Activated CD8-positive, alpha-beta T cell treated with anti-CD3 and anti-CD28 coated beads for 36 hours (primary cell): ENCODE measurements at regions not wholly inside any gene's neighbourhood (a gene's known extent, or its start where the extent isn't known, plus 50 kb on each side); places are given as distances from the start of the nearest gene placed in this dataset.

Experiments used
- ATAC-seq: fragments of 200-7000 bp; cut with Tn5 transposase; one replicate; pipeline ENCODE4 v1.10.0; 2021; ENCODE audit warnings: mild to moderate bottlenecking, moderate library complexity
- CTCF ChIA-PET: fragments of 350-600 bp; sonication (Branson Sonifier 250); formaldehyde crosslinking; loops from one replicate; lab custom pipeline; 2021; ENCODE audit warnings: antibody characterized with exemption; lab: Charles Lee
- POLR2A ChIA-PET: fragments of 350-600 bp; sonication (Branson Sonifier 250); formaldehyde crosslinking; loops from one replicate; lab custom pipeline; 2021; ENCODE audit warnings: antibody characterized with exemption; lab: Charles Lee
- DNase-seq: peaks from one replicate; pipeline ENCODE4 v3.0.0-alpha.2; 2020
- H3K27ac Mint-ChIP-seq: one replicate; pipeline ENCODE4 v1.8.0; 2021; ENCODE audit warnings: mild to moderate bottlenecking, mixed read lengths
- H3K27me3 Mint-ChIP-seq: one replicate; pipeline ENCODE4 v1.8.0; 2021; ENCODE audit warnings: mixed read lengths
- H3K36me3 Mint-ChIP-seq: one replicate; pipeline ENCODE4 v1.8.0; 2021; ENCODE audit warnings: low read depth, mixed read lengths
- H3K4me1 Mint-ChIP-seq: one replicate; pipeline ENCODE4 v1.8.0; 2021; ENCODE audit warnings: low read depth, mixed read lengths
- H3K4me3 Mint-ChIP-seq: one replicate; pipeline ENCODE4 v1.8.0; 2021; ENCODE audit warnings: mild to moderate bottlenecking, moderate library complexity, mixed read lengths
- H3K9me3 Mint-ChIP-seq: one replicate; pipeline ENCODE4 v1.8.0; 2021; ENCODE audit warnings: mixed read lengths
- CTCF ChIP-seq: fragments of 200-600 bp; IDR thresholded peaks from one replicate; pipeline ENCODE4 v1.8.0; 2022; ENCODE audit warnings: antibody characterized with exemption, mild to moderate bottlenecking
- intact Hi-C: fragments of 100-400 bp; cut with micrococcal nuclease; formaldehyde crosslinking; loops from one replicate; pipeline ENCODE4 v1.10.0; 2022

- CTCF ChIA-PET: interaction anchor here (1.0 to 1.6 kb wide), 2 partner anchors 57 to 67 kb away, joined by 3 to 4 read pairs; no protein-coding TSS in a partner anchor
- H3K36me3 Mint-ChIP-seq: no peaks in the 10 kb centered on the region
- H3K4me1 Mint-ChIP-seq: peaks cover 2% of the 10 kb centered on the region
- intact Hi-C loops: no loop called here
- POLR2A ChIA-PET: no interaction called here
- DNase-seq: no peak
- no peak for ATAC-seq
- H3K4me3 Mint-ChIP-seq: no peak overlapping the region
- no peaks in the 10 kb centered on the region for H3K9me3 Mint-ChIP-seq
- TF ChIP-seq CTCF: no peak
- H3K27ac Mint-ChIP-seq: no peak overlapping the region
- peaks cover 1% of the 10 kb centered on the region for H3K27me3 Mint-ChIP-seq
Measured at GRCh38 chr17:56658648-56659047, 65.1 kb downstream of the NOG start.

- DNase-seq: no peak
- Mint-ChIP-seq H3K4me1 (no peaks in the 10 kb centered on the region), H3K36me3 (no peaks in the 10 kb centered on the region), H3K27ac (no peak overlapping the region), H3K27me3 (peaks cover 4% of the 10 kb centered on the region), H3K4me3 (no peak overlapping the region), H3K9me3 (no peaks in the 10 kb centered on the region)
- TF ChIP-seq CTCF: no peak
- ChIA-PET CTCF (interaction anchor here (1.2 kb wide), 1 partner anchor 56 kb away, joined by 3 read pairs; no protein-coding TSS in a partner anchor), POLR2A (no interaction called here)
- intact Hi-C loops: no loop called here
- ATAC-seq: no peak
Measured at GRCh38 chr17:56659622-56660021, 66.1 kb downstream of the NOG start.

- H3K4me1 Mint-ChIP-seq: no peaks in the 10 kb centered on the region
- no peak for ATAC-seq
- no peaks in the 10 kb centered on the region for H3K9me3 Mint-ChIP-seq
- intact Hi-C loops: no loop called here
- H3K4me3 Mint-ChIP-seq: no peak overlapping the region
- ChIA-PET CTCF (interaction anchor here (2.9 kb wide), 1 partner anchor 54 kb away, joined by 13 read pairs; no protein-coding TSS in a partner anchor), POLR2A (interaction anchor here (0.6 to 1.0 kb wide), 3 partner anchors 13 to 244 kb away, joined by 3 to 4 read pairs (median 3); no protein-coding TSS in a partner anchor)
- peaks cover 4% of the 10 kb centered on the region for H3K27me3 Mint-ChIP-seq
- no peak for DNase-seq
- TF ChIP-seq CTCF: no peak
- H3K36me3 Mint-ChIP-seq: no peaks in the 10 kb centered on the region
- no peak overlapping the region for H3K27ac Mint-ChIP-seq
Measured at GRCh38 chr17:56661906-56662305, 68.4 kb downstream of the NOG start.

GRCh38 chr17:56665864-56666263 lies 72.4 kb downstream of the NOG start:
- no peak for TF ChIP-seq CTCF
- no peak for ATAC-seq
- H3K36me3 Mint-ChIP-seq: no peaks in the 10 kb centered on the region
- no peak overlapping the region for H3K4me3 Mint-ChIP-seq
- peaks cover 5% of the 10 kb centered on the region for H3K27me3 Mint-ChIP-seq
- ChIA-PET CTCF (no interaction called here), POLR2A (no interaction called here)
- H3K27ac Mint-ChIP-seq: no peak overlapping the region
- H3K4me1 Mint-ChIP-seq: no peaks in the 10 kb centered on the region
- no peak for DNase-seq
- H3K9me3 Mint-ChIP-seq: no peaks in the 10 kb centered on the region
- intact Hi-C loops: no loop called here

- Mint-ChIP-seq H3K4me1 (no peaks in the 10 kb centered on the region), H3K27me3 (peaks cover 13% of the 10 kb centered on the region), H3K4me3 (no peak overlapping the region), H3K36me3 (no peaks in the 10 kb centered on the region), H3K27ac (no peak overlapping the region), H3K9me3 (no peaks in the 10 kb centered on the region)
- no peak for ATAC-seq
- no peak for DNase-seq
- ChIA-PET POLR2A (no interaction called here), CTCF (interaction anchor here (0.9 to 1.1 kb wide), 3 partner anchors 11 to 113 kb away, joined by 3 read pairs; no protein-coding TSS in a partner anchor)
- TF ChIP-seq CTCF: no peak
- intact Hi-C loops: no loop called here
Measured at GRCh38 chr17:56667925-56668458, 74.5 kb downstream of the NOG start.
